IMR-90 (cell line): ENCODE measurements at regions not wholly inside any gene's neighbourhood (a gene's known extent, or its start where the extent isn't known, plus 50 kb on each side); places are given as distances from the start of the nearest gene placed in this dataset.

Experiments used
- ATAC-seq: fragments of 200-7000 bp; cut with Tn5 transposase; 2 replicates; pipeline ENCODE4 v1.9.1; 2020; ENCODE audit warnings: low read depth, mild to moderate bottlenecking, moderate library complexity
- BruUV-seq: library from RNA; stranded (reverse); fragments of 400-500 nt; replicated peaks from 2 replicates; lab custom pipeline; 2021; lab: Mats Ljungman, UMichigan
- CTCF ChIA-PET: fragments of 300-600 bp; formaldehyde crosslinking; extraction: SDS; loops from one replicate; lab custom pipeline; 2021; ENCODE audit warnings: antibody characterized with exemption; lab: Yijun Ruan, JAX
- POLR2A ChIA-PET: fragments of 300-600 bp; sonication (Branson Sonifier 250); formaldehyde crosslinking; loops from one replicate; lab custom pipeline; 2022; ENCODE audit warnings: antibody characterized with exemption; ENCODE audit not compliant: unreplicated experiment; lab: Charles Lee
- DNase-seq: peaks from one replicate; pipeline ENCODE4 v3.0.0; 2013
- H2AFZ ChIP-seq: replicated peaks from 2 replicates; pipeline ENCODE3; 2013; ENCODE audit warnings: low read length, mild to moderate bottlenecking; ENCODE audit not compliant: poor library complexity
- H2AK5ac ChIP-seq: 2 replicates; pipeline ENCODE4 v1.6.1; 2013; ENCODE audit warnings: low read depth, low read length, inconsistent platforms
- H2AK9ac ChIP-seq: replicated peaks from 2 replicates; pipeline ENCODE3; 2013; ENCODE audit warnings: mild to moderate bottlenecking, low read depth, low read length, moderate library complexity; ENCODE audit not compliant: poor library complexity
- H2BK120ac ChIP-seq: 2 replicates; pipeline ENCODE4 v1.6.1; 2013; ENCODE audit warnings: low read depth, low read length, inconsistent platforms
- H2BK15ac ChIP-seq: 3 replicates; pipeline ENCODE4 v1.6.1; 2013; ENCODE audit warnings: low read depth, low read length, inconsistent platforms
- H2BK20ac ChIP-seq: 2 replicates; pipeline ENCODE4 v1.6.1; 2013; ENCODE audit warnings: low read depth, mild to moderate bottlenecking, inconsistent platforms, low read length, moderate library complexity
- H2BK5ac ChIP-seq: 2 replicates; pipeline ENCODE4 v1.6.1; 2013; ENCODE audit warnings: mild to moderate bottlenecking, low read depth, low read length, inconsistent platforms; ENCODE audit not compliant: poor library complexity, severe bottlenecking
- H3K14ac ChIP-seq: replicated peaks from 2 replicates; pipeline ENCODE4 v1.6.1; 2013; ENCODE audit warnings: low read depth, low read length, inconsistent platforms
- H3K18ac ChIP-seq: 2 replicates; pipeline ENCODE4 v1.6.1; 2013; ENCODE audit warnings: low read depth, low read length, control low read depth
- H3K23ac ChIP-seq: 2 replicates; pipeline ENCODE4 v1.6.1; 2013; ENCODE audit warnings: low read depth, low read length, inconsistent platforms
- H3K27ac ChIP-seq: 2 replicates; pipeline ENCODE4 v1.5.1; 2013; ENCODE audit warnings: mild to moderate bottlenecking, control low read depth, low read length; ENCODE audit not compliant: insufficient read depth
- H3K27me3 ChIP-seq: 2 replicates; pipeline ENCODE4 v1.6.1; 2013; ENCODE audit warnings: low read length; ENCODE audit not compliant: control insufficient read depth, insufficient read depth
- H3K36me3 ChIP-seq: 2 replicates; pipeline ENCODE4 v1.6.1; 2013; ENCODE audit warnings: low read length, mixed read lengths; ENCODE audit not compliant: control insufficient read depth, insufficient read depth
- H3K4ac ChIP-seq: 2 replicates; pipeline ENCODE4 v1.6.1; 2013; ENCODE audit warnings: low read depth, low read length, inconsistent platforms
- H3K4me1 ChIP-seq: 2 replicates; pipeline ENCODE4 v1.6.1; 2013; ENCODE audit warnings: low read length, mixed read lengths; ENCODE audit not compliant: control insufficient read depth, insufficient read depth
- H3K4me2 ChIP-seq: 2 replicates; pipeline ENCODE4 v1.6.1; 2013; ENCODE audit warnings: low read depth, mild to moderate bottlenecking, control low read depth, low read length, moderate library complexity
- H3K4me3 ChIP-seq: 2 replicates; pipeline ENCODE4 v1.5.1; 2013; ENCODE audit warnings: low read depth, mild to moderate bottlenecking, control low read depth, low read length, moderate library complexity; ENCODE audit not compliant: insufficient read depth
- H3K56ac ChIP-seq: 2 replicates; pipeline ENCODE4 v1.6.1; 2013; ENCODE audit warnings: low read length, inconsistent platforms; ENCODE audit not compliant: insufficient read depth; ENCODE audit errors: extremely low read depth
- H3K79me1 ChIP-seq, 2 experiments: 2 replicates each; pipeline ENCODE4 v1.6.1; 2013; ENCODE audit warnings: low read length in 2 of 2, inconsistent platforms in 1 of 2, low read depth in 1 of 2
- H3K9ac ChIP-seq: 2 replicates; pipeline ENCODE4 v1.6.1; 2013; ENCODE audit warnings: low read depth, low read length, control low read depth
- H3K9me1 ChIP-seq: 2 replicates; pipeline ENCODE4 v1.6.1; 2013; ENCODE audit warnings: low read length, inconsistent platforms; ENCODE audit not compliant: insufficient read depth
- H3K9me3 ChIP-seq: 2 replicates; pipeline ENCODE4 v1.6.1; 2013; ENCODE audit warnings: low read length; ENCODE audit not compliant: control insufficient read depth, insufficient read depth
- H4K20me1 ChIP-seq: 2 replicates; pipeline ENCODE4 v1.6.1; 2013; ENCODE audit warnings: low read length, inconsistent platforms; ENCODE audit not compliant: insufficient read depth
- H4K5ac ChIP-seq: 2 replicates; pipeline ENCODE4 v1.6.1; 2013; ENCODE audit warnings: mild to moderate bottlenecking, low read depth, low read length, control low read depth
- H4K8ac ChIP-seq, 2 experiments: 2 replicates each; pipeline ENCODE4 v1.6.1; 2013; ENCODE audit warnings: low read depth in 2 of 2, low read length in 2 of 2, control low read depth in 1 of 2, inconsistent platforms in 1 of 2
- H4K91ac ChIP-seq: 2 replicates; pipeline ENCODE4 v1.6.1; 2013; ENCODE audit warnings: low read depth, low read length, inconsistent platforms; ENCODE audit not compliant: insufficient read depth
- BHLHE40 ChIP-seq: fragments of 150-350 bp; IDR thresholded peaks from 2 replicates; pipeline ENCODE4 v1.6.1; 2016; ENCODE audit warnings: mild to moderate bottlenecking, low read depth, low read length
- CEBPB ChIP-seq: IDR thresholded peaks from 2 replicates; pipeline ENCODE4 v1.6.1; 2012; ENCODE audit warnings: low read depth, low read length, improper control_type of control experiment
- CHD1 ChIP-seq: IDR thresholded peaks from 2 replicates; pipeline ENCODE4 v1.6.1; 2012; ENCODE audit warnings: low read depth, low read length, improper control_type of control experiment
- CTCF ChIP-seq: conservative IDR thresholded peaks from 2 replicates; pipeline ENCODE4 v1.5.1; 2012; ENCODE audit warnings: mild to moderate bottlenecking, low read depth, low read length, improper control_type of control experiment
- ELK1 ChIP-seq: fragments of 150-350 bp; IDR thresholded peaks from 2 replicates; pipeline ENCODE4 v1.6.1; 2016; ENCODE audit warnings: low read depth, mild to moderate bottlenecking, low read length, moderate library complexity, borderline replicate concordance
- FOS ChIP-seq: fragments of 150-350 bp; IDR thresholded peaks from 2 replicates; pipeline ENCODE4 v1.6.1; 2016; ENCODE audit warnings: low read depth, low read length
- MAFK ChIP-seq: IDR thresholded peaks from 2 replicates; pipeline ENCODE4 v1.6.1; 2012; ENCODE audit warnings: low read depth, low read length, improper control_type of control experiment
- MAZ ChIP-seq: IDR thresholded peaks from 2 replicates; pipeline ENCODE4 v1.6.1; 2012; ENCODE audit warnings: low read depth, mild to moderate bottlenecking, low read length, improper control_type of control experiment, moderate library complexity, borderline replicate concordance
- MXI1 ChIP-seq: IDR thresholded peaks from 2 replicates; pipeline ENCODE4 v1.6.1; 2012; ENCODE audit warnings: low read depth, mild to moderate bottlenecking, low read length, moderate library complexity, borderline replicate concordance
- NFE2L2 ChIP-seq: fragments of 150-350 bp; IDR thresholded peaks from 2 replicates; pipeline ENCODE4 v1.6.1; 2016; ENCODE audit warnings: low read depth, mild to moderate bottlenecking, low read length
- POLR2A ChIP-seq: IDR thresholded peaks from 2 replicates; pipeline ENCODE4 v1.6.1; 2012; ENCODE audit warnings: mild to moderate bottlenecking, low read depth, low read length
- RAD21 ChIP-seq: IDR thresholded peaks from 2 replicates; pipeline ENCODE4 v1.6.1; 2012; ENCODE audit warnings: low read length, improper control_type of control experiment
- RCOR1 ChIP-seq: IDR thresholded peaks from 2 replicates; pipeline ENCODE4 v1.6.1; 2012; ENCODE audit warnings: mild to moderate bottlenecking, low read length, improper control_type of control experiment; ENCODE audit not compliant: insufficient replicate concordance
- RFX5 ChIP-seq: IDR thresholded peaks from 2 replicates; pipeline ENCODE4 v1.8.0; 2012; ENCODE audit warnings: low read depth, mild to moderate bottlenecking, low read length, moderate library complexity
- SMC3 ChIP-seq: fragments of 150-350 bp; IDR thresholded peaks from 2 replicates; pipeline ENCODE4 v1.6.1; 2016; ENCODE audit warnings: low read depth, mild to moderate bottlenecking, antibody characterized with exemption, low read length, moderate library complexity
- USF2 ChIP-seq: fragments of 150-350 bp; IDR thresholded peaks from 2 replicates; pipeline ENCODE4 v1.6.1; 2017; ENCODE audit warnings: mild to moderate bottlenecking, antibody characterized with exemption, low read length, low read depth
- WGBS, 2 experiments: methylation state at CpG; one replicate each; pipeline versions ENCODE4 v1.1.5 to v1.1.7; 2013; ENCODE audit warnings: missing lambda C conversion rate in 2 of 2; ENCODE audit not compliant: insufficient read length in 1 of 2; ENCODE audit errors: extremely low coverage in 2 of 2; 5-methylcytosine and 5-hydroxymethylcytosine counted together
- dilution Hi-C: fragments of 300-500 bp; cut with HindIII; formaldehyde crosslinking; loops from one replicate; pipeline ENCODE4 v1.14.3; 2018; ENCODE audit warnings: low sequenced_read_pairs; ENCODE audit not compliant: unreplicated experiment
- in situ Hi-C: fragments of 300-500 bp; cut with MboI; formaldehyde crosslinking; loops from 3 replicates; pipeline ENCODE4 v1.14.3; 2019; ENCODE audit warnings: low sequenced_read_pairs, inconsistent platforms, mixed read lengths
- intact Hi-C: fragments of 100-400 bp; cut with micrococcal nuclease; formaldehyde crosslinking; loops from 2 replicates; pipeline ENCODE4 v1.10.0; 2022

GRCh38 chr19:28456708-28457320, 756.1 kb downstream of the UQCRFS1 start:
- 70% methylated on average over 3 of the region's 5 CpGs; no CpG with 5 or more reads in 1 of the 2 experiments for WGBS, 2 experiments
- H3K27ac ChIP-seq = no peak overlapping the region
- dilution Hi-C loops = no loop called here
- no peaks in the 10 kb centered on the region for H4K20me1 ChIP-seq
- in situ Hi-C loops = no loop called here
- no peak overlapping the region for H2AK5ac ChIP-seq
- ChIA-PET CTCF (no interaction called here), POLR2A (no interaction called here)
- H3K9ac ChIP-seq = no peak overlapping the region
- H3K56ac ChIP-seq = no peak overlapping the region
- H2AFZ ChIP-seq = no peak overlapping the region
- no peak overlapping the region for H3K4me2 ChIP-seq
- no peak overlapping the region for H2AK9ac ChIP-seq
- H3K36me3 ChIP-seq = no peaks in the 10 kb centered on the region
- no peak overlapping the region for H2BK120ac ChIP-seq
- no peaks in the 10 kb centered on the region for H3K4me1 ChIP-seq
- H3K9me1 ChIP-seq = no peaks in the 10 kb centered on the region
- no peak overlapping the region for H3K4ac ChIP-seq
- no peak overlapping the region for H2BK20ac ChIP-seq
- H4K8ac ChIP-seq = no peak overlapping the region
- no peak for TF ChIP-seq POLR2A
- TF ChIP-seq BHLHE40 = no peak
- TF ChIP-seq NFE2L2 = no peak
- no peak for TF ChIP-seq MAZ
- TF ChIP-seq FOS = no peak
- no peak for TF ChIP-seq CEBPB
- TF ChIP-seq CHD1 = no peak
- TF ChIP-seq SMC3 = no peak
- TF ChIP-seq RCOR1 = no peak
- TF ChIP-seq MXI1 = no peak
- no peak for TF ChIP-seq USF2
- no peak for TF ChIP-seq ELK1
- no peak for TF ChIP-seq RAD21
- no peak for TF ChIP-seq RFX5
- TF ChIP-seq MAFK = no peak
- no peak for TF ChIP-seq CTCF
- no peak overlapping the region for H4K91ac ChIP-seq
- no TSS peak for BruUV-seq
- H3K79me1 ChIP-seq = no peaks in the 10 kb centered on the region
- H2BK5ac ChIP-seq = no peak overlapping the region
- intact Hi-C loops = no loop called here
- DNase-seq (no peak), ATAC-seq (no peak)
- H3K4me3 ChIP-seq = no peak overlapping the region
- H3K9me3 ChIP-seq = peaks cover 20% of the 10 kb centered on the region
- no peak overlapping the region for H3K18ac ChIP-seq
- H3K14ac ChIP-seq = no peak overlapping the region
- no peak overlapping the region for H3K23ac ChIP-seq
- H2BK15ac ChIP-seq = no peak overlapping the region
- H3K27me3 ChIP-seq = no peaks in the 10 kb centered on the region
- no peak overlapping the region for H4K5ac ChIP-seq
